ENCODE measurements at regions not wholly inside any gene's neighbourhood (a gene's known extent, or its start where the extent isn't known, plus 50 kb on each side); places are given as distances from the start of the nearest gene placed in this dataset.

DNA sequence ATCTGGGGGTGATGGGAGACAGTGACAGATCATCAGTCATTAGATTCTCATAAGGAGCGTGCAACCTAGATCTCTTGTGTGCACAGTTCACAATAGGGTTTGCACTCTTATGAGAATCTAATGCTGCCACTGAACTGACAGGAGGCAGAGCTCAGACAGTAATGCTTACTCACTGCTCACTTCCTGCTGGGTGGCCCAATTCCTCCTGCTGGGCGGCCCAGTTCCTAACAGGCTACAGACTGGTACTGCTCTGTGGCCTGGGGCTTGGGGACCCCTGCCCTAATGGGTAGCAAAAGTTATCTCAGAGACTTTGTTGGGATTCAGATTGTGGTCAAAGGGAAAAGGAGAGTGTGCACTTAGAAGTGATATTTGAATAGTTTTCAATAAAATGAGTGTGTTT is 840.1 kb upstream of the ID2 start:
- Histone ChIP-seq H3K27ac (ENCODE audit: low read depth, low read length, poor library complexity, severe bottlenecking) (no peak overlapping the region), H3K4me3 (ENCODE audit: low read depth, low read length, poor library complexity, severe bottlenecking) (no peak overlapping the region), H3K4me1 (ENCODE audit: insufficient read depth, low read length, poor library complexity, severe bottlenecking) (no peaks in the 10 kb centered on the region), H3K9me3 (ENCODE audit: low read depth, low read length, poor library complexity, severe bottlenecking) (no peaks in the 10 kb centered on the region), H3K36me3 (ENCODE audit: insufficient read depth, low read length, poor library complexity, severe bottlenecking) (no peaks in the 10 kb centered on the region), H3K27me3 (replicated peaks; ENCODE audit: insufficient read depth, low read depth, low read length, poor library complexity) (no peaks in the 10 kb centered on the region)
- POLR2A ChIA-PET (ENCODE audit: low non-redundant PET), result no interaction called here
- no TSS peak for BruUV-seq (replicated peaks)
- no peak for TF ChIP-seq EZH2 (IDR thresholded peaks at IDR 0.05; ENCODE audit: borderline replicate concordance, low read depth, low read length, poor library complexity, severe bottlenecking)
- TF ChIP-seq CTCF (conservative IDR thresholded peaks at IDR 0.05; ENCODE audit: low read depth, low read length), result no peak
- no peak for DNase-seq (ENCODE audit: low spot score)
- intact Hi-C loops (cut with micrococcal nuclease; ENCODE audit: unreplicated experiment), result no loop called here
- CTCF ChIA-PET, result no interaction called here

DNA sequence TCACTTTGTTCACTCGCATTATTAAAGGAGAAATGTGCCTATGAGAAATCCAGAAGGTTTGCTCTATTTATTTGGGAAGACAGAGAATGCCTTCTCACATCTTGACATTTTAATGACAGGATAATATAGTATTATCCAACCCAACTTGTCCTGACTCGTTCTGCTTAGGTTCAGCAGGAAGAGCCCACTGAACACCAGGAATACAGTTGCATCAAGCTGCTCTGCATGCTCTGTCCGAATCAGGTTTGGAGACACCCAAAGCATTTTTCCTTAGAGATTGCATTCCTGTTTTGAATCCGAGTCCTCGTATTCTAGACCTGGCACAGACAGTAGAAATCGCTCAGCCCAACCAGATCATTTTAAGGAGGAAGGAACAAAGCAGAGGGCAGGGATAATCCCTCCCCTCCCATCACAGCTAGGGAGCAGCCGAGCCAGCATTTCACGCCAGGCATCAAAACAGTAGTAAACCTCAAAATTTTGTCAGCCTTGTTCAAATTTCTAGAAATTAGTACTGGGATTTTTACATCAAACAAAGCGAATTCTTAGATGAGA is 837.4 kb upstream of the ID2 start:
- intact Hi-C loops (cut with micrococcal nuclease; ENCODE audit: unreplicated experiment), result no loop called here
- BruUV-seq (replicated peaks), result no TSS peak
- ChIA-PET CTCF (no interaction called here), POLR2A (ENCODE audit: low non-redundant PET) (no interaction called here)
- TF ChIP-seq CTCF (conservative IDR thresholded peaks at IDR 0.05; ENCODE audit: low read depth, low read length) (no peak), EZH2 (IDR thresholded peaks at IDR 0.05; ENCODE audit: borderline replicate concordance, low read depth, low read length, poor library complexity, severe bottlenecking) (no peak)
- H3K36me3 ChIP-seq (ENCODE audit: insufficient read depth, low read length, poor library complexity, severe bottlenecking), result no peaks in the 10 kb centered on the region
- no peak overlapping the region for H3K4me3 ChIP-seq (ENCODE audit: low read depth, low read length, poor library complexity, severe bottlenecking)
- no peaks in the 10 kb centered on the region for H3K4me1 ChIP-seq (ENCODE audit: insufficient read depth, low read length, poor library complexity, severe bottlenecking)
- H3K9me3 ChIP-seq (ENCODE audit: low read depth, low read length, poor library complexity, severe bottlenecking), result no peaks in the 10 kb centered on the region
- H3K27me3 ChIP-seq (replicated peaks; ENCODE audit: insufficient read depth, low read depth, low read length, poor library complexity), result no peaks in the 10 kb centered on the region
- DNase-seq (ENCODE audit: low spot score), result no peak
- H3K27ac ChIP-seq (ENCODE audit: low read depth, low read length, poor library complexity, severe bottlenecking), result no peak overlapping the region

GRCh38 chr2:7845332-7845731 is 836.5 kb upstream of the ID2 start:
- CTCF ChIA-PET, result no interaction called here
- H3K36me3 ChIP-seq (ENCODE audit: insufficient read depth, low read length, poor library complexity, severe bottlenecking), result no peaks in the 10 kb centered on the region

More at GRCh38 chr2:7845332-7845731, 836.5 kb upstream of the ID2 start:
- Histone ChIP-seq H3K4me3 (ENCODE audit: low read depth, low read length, poor library complexity, severe bottlenecking) (no peak overlapping the region), H3K4me1 (ENCODE audit: insufficient read depth, low read length, poor library complexity, severe bottlenecking) (no peaks in the 10 kb centered on the region), H3K27me3 (replicated peaks; ENCODE audit: insufficient read depth, low read depth, low read length, poor library complexity) (no peaks in the 10 kb centered on the region), H3K9me3 (ENCODE audit: low read depth, low read length, poor library complexity, severe bottlenecking) (no peaks in the 10 kb centered on the region), H3K27ac (ENCODE audit: low read depth, low read length, poor library complexity, severe bottlenecking) (no peak overlapping the region)
- BruUV-seq (replicated peaks), result no TSS peak
- no peak for DNase-seq (ENCODE audit: low spot score)
- POLR2A ChIA-PET (ENCODE audit: low non-redundant PET), result no interaction called here
- TF ChIP-seq CTCF (conservative IDR thresholded peaks at IDR 0.05; ENCODE audit: low read depth, low read length) (no peak), EZH2 (IDR thresholded peaks at IDR 0.05; ENCODE audit: borderline replicate concordance, low read depth, low read length, poor library complexity, severe bottlenecking) (no peak)
- intact Hi-C loops (cut with micrococcal nuclease; ENCODE audit: unreplicated experiment), result no loop called here
